GM19468 (cell line): ENCODE measurements at regions not wholly inside any gene's neighbourhood (a gene's known extent, or its start where the extent isn't known, plus 50 kb on each side); places are given as distances from the start of the nearest gene placed in this dataset.

ENCODE experiments used
- ATAC-seq: cut with Tn5 transposase; IDR thresholded peaks from one replicate; pipeline ENCODE4 v1.9.1; 2021; ENCODE audit warnings: mild to moderate bottlenecking, moderate library complexity, moderate number of reproducible peaks; ENCODE audit not compliant: unreplicated experiment; ENCODE audit errors: extremely low read depth

DNA sequence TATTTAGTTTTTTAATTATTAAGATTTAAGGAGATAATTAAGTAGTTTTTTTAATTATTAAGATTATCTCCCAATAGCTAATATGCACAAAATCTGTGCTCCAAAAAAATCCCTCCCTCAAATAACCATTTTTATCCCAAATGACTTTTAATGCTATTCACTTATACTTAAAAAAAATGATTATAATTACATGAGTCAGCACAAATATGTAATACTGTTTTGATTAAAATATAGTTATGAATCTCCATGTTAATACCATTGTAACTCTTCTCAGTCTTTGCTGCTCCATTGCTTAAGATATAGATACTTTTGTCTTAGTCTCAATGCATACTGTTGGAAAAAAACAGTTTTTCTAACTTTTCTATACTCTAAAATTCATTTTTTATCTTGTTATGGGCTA, 1121.1 kb upstream of the ADGRL3 start:
- ATAC-seq = no peak

DNA sequence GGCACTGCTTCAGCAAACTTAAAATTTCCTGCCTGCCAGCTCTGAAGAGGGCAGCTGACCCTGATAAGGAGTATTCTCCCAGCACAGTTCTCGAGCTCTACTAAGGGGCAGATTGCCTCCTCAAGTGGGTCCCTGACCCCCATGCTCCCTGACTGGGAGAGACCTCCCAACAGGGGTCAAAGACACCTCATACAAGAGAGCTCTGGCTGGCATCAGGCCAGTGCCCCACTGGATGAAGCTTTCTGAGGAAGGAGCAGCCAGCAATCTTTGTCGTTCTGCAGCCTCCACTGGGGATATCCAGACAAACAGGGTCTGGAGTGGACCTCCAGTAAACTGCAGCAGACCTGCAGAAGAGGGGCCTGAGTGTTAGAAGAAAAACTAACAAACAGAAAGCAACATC, 1118.3 kb upstream of the ADGRL3 start:
- no peak for ATAC-seq

DNA sequence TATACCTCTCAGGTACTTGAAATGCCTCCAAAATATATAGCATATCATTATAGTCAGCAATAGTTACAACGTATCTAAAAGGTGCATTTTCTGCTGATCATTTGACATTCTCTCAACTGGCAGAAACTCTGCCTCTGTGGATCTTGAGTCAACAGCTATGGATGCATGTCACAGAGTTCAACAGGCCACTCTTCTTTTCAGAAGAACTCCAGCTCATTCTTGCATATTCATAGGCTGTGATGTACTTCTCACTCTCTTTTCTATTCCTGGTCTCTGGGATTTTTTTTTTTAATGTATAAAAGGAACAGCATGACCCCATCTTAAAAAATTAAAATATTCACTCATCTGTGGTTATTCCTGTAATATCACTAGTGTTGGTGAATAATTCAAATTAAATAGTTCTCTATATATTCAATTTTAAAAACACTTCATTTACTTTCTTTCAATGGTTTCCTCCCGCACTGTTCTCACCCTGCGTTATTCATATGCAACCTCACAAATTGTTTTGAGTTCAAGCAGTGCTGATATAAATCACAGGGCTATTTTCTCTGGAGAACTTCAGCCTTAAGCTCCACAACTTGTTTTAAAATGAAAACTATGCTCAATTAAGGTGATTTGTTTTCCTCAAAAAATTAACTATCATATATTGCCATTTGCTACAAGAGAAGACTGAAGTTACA, 1111.2 kb upstream of the ADGRL3 start:
- ATAC-seq = no peak

DNA sequence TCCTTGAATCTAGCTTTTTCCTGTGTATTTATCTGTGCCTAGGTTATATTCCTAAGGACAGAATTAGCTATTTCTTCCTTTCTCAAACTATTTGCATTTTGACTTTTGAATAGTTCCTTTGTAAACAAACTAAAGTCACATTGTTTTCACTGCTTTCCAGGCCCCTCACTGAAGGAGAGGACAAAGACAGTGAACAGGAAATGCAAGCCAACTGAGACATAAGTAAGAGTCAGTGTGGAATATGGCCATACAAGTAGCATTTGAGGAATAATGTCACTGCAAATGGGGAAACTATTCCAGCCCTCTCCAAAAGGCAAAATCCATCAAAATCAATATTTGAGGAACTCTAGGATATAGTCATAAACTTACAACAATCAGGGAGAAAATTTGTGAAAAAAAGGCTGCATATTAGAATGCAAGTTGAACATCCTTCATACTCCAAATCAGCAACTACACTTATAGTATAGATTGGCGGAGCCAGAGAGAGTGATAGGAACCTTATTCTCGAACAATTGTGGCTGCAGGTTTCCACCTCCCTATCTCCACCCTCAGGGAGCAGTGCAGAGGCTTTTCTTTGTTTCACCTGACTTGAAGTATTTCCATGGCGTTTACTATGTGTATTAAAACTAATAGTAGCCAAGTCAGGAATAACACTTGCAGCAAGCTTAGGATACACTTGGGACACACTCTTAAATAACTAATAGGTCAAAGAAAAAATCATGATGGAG, 1110.4 kb upstream of the ADGRL3 start:
- ATAC-seq = no peak

DNA sequence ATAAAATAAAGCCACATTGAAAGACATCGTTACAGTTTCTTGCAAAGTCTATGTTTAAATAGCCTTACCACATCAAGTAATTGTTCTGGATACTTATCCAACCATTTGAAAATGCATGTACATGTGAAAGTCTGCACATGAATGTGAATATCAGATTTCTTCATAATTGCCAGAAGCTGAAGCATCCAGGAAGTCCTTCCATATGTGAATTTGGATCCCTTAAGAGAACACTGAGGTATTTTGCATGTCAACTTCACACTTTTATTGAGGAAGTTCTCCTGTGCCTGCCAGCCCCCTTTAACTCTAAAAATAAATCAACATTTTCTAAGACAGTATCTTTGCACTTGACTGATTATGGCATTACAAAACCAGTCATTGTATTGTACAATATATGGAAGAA, 1103.5 kb upstream of the ADGRL3 start:
- no peak for ATAC-seq

DNA sequence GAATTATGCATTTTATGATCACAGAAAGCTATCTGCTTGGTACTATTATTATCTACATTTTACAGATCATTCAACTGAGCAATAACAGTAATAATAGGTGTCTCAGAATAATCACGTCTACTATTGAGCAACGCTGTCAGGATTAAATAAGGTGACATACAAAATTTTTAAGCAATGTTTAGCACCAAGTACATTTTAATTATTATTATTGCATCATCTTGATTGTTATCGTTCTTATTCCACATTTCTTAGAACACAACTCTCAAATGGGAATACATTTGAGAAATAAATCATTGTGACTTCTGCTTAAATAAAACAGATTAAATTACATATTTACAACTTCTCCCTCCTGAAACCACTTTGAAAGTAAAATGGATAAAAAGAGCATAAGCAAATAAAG, 1083.5 kb upstream of the ADGRL3 start:
- no peak for ATAC-seq

DNA sequence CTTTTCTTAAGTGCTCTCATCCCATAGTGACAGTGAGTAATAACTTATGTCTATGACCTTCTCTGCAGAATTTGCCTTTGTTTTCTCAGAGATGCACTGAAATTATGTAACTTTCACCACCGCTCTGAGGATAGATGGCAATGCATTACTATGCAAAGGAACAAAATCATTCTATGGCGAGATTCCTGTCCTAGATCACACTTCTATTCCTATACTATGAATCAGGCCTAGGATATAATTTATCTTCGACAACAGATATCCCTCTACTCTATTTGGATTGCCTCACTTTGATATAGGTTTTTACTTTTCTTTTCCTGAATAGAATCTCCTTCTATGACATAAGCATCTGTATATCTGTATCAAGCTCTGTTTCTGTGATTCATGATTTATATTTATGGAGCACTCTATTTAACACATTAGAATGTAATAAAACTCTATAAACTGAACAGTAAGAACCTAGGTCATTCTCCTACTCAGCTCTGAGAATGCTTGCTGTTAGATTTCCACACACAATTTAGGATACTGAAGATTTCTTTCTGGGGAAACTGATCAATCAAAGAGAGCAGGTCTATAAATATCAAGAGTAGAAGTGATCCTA, 1082.3 kb upstream of the ADGRL3 start:
- no peak for ATAC-seq

DNA sequence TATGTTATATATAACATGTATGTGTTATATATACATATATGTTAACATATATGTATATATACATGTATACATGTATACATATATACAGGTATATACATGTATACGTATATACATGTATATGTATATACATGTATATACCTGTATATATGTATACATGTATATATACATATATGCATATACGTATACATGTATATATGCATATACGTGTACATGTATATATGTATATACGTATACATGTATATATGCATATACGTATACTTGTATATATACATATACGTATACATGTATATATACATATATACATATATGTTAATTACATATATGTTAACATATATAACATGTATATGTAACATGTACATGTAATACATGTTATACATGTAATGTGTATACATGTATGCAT, 1077.3 kb upstream of the ADGRL3 start:
- ATAC-seq = no peak

DNA sequence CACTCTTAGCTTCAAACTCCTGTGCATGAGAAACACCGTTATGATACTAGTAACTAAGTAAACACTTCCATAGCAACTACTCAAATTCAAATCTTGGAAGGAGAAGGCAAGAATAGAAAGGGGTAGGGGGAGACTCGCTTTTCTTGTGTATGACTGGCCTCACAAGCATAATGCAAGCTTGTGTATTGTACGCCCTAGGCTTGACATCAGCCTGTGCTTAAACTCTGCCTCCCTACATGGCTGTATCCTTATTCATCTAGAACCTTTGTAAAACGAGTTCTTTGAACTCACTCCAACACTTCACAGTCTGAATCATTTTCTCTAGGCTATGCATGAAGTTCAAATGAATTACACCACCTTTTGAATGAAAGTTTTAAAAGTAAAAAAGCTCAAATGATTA, 1071.2 kb upstream of the ADGRL3 start:
- ATAC-seq = no peak

DNA sequence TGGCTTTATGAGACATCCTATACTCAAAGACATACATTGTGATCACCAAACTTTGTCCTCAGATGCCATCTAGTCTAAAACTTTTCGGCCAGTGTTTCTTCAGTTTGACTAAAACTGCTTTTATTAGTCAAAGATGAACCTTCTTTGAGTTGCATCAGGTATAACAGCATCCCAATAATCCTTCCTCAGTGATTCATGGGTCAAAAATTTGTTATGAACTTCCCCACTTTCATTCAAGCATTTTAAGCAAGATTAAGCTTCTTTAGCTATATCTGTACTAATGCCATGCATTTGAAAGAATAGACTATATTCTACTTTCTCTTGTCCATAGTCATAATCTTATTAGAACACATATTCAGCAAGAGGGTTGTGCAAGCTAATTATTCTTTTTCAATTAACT, 1070.4 kb upstream of the ADGRL3 start:
- ATAC-seq = no peak

DNA sequence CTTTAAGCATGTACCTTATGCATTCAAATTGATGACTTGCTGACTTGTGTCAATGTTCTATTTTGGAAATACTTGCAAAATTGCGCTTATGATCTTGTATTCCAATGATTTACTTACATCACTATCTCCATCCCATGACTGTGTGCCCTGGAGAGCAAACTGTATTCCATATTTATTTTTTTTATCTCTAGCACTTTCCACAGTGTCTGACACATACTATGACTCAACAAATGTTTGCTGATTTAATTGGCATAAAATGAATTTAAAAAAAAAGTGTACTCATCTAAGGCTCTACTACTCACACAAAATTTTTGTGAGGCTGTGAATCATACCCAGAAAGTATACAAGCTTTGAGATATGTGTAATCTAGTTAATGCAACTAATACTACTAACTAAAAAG, 1066.8 kb upstream of the ADGRL3 start:
- no peak for ATAC-seq

DNA sequence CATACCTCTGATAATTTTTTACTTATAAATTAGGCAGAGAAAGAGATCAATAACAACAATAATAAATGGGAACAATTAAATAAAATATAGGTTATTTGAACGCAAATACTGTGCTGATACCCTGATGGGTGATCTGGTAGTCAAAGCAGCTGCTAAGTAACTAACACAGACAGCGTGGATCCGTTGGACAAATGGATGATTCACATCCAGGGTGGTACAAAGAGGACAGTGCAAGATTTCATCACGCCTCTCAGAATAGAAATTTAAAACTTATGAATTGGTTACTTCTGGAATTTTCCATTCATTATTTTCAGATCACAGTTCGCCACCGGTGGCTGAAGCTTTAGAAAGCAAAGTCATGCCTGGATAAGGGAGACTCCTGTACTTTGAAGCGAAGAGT, 1066.0 kb upstream of the ADGRL3 start:
- ATAC-seq = no peak

DNA sequence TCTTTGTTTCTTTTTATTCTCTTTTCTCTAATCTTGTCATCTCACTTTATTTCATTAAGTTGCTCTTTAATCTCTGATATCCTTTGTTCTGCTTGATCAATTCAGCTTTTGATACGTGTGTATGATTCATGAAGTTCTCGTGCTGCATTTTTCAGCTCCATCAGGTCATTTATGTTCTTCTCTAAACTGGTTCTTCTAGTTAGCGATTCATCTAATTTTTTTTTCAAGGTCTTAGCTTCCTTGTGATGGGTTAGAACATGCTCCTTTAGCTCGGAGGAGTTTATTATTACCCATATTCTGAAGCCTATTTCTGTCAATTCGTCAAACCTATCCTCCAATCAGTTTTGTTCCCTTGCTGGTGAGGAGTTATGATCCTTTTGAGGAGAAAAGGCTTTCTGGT, 1045.0 kb upstream of the ADGRL3 start:
- no peak for ATAC-seq

DNA sequence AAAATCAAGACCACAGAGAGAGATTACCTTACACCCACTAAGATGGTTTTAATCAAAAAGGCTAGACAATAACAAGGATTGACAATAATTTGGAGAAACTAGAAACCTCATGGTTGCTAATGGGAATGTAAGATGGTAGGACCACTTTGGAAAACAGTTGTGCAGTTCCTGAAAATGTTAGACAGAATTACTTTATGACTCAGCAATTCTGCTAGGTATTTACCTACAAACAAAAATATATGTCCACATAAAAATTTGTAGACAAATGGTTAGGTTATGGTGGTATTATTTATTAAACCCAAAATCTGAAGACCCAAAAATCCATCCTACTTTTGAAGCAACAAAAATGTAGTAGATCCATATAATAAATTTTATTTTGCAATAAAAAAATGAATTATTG, 1027.0 kb upstream of the ADGRL3 start:
- no peak for ATAC-seq

DNA sequence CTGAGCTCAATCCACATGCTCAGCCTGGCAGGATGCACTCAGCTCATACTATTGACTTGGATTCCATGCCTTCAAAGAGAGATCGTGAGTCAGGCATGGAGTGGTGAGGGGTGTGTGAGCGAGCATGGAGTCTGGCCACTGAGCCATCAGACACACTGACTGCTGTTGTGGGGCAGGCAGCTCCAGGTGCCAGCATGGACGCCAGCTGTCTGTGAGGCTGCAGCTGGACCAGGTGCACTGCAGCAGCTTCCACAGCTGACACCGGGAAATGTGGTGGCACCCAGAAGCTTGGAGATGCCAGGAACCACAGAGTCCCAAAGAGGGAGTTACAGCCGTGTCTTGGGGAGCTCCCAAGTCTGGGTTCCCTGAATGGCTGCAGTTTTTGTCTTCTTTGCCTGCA, 1026.4 kb upstream of the ADGRL3 start:
- ATAC-seq = no peak

DNA sequence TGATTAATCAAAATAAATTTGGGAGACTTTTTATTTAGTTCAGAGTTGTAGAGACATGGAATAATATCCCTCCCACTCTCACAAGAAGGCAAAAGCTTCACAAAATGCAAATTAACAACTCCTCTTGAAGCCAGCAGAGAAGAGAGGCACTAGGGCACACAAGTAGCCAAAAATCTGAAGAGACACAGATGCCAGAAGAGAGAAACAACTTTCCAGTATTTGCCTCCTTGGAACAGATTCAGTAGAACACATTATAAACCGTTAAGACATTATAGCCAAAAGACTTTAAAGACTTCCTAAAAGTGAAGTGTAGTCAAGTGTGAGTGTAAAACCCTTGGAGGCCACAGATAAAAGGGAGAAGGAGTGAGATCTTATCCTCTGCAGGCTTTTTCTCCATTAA, 1024.9 kb upstream of the ADGRL3 start:
- no peak for ATAC-seq

DNA sequence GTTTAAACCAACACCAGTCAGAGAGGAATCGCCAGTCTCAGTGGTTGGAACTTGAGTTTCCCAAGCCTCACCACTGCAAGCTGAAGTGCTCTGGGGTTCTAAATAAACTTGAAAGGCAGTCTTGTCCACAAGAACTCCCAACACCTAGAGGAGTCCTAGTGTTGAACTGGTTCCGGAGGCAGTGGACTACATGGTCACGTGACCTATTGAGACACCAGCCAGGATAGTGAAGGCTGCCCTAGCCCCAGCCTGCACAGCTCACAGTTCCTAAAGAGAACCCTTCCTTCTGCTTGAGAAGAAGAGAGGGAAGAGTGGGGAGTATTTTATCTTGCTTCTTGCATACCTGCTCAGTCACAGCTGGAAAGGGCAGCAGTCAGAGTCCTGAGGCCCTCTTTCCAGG, 1012.7 kb upstream of the ADGRL3 start:
- ATAC-seq = no peak

DNA sequence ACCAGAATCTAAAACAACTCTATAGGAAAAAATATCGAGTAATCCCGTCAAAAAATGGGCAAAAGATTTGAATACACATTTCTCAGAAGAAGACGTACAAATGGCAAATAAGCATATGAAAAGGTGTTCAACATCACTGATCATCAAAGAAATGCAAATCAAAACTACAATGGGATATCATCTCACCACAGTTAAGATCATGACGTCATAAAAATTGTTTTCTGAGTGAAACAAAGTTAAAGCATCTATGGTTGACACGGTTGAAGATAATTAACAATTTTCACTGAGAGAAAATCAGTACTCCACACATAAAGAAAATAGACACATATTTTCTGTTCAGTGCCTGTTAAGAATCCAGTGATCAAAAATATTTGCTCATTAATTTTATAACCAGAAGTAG, 1010.8 kb upstream of the ADGRL3 start:
- no peak for ATAC-seq

DNA sequence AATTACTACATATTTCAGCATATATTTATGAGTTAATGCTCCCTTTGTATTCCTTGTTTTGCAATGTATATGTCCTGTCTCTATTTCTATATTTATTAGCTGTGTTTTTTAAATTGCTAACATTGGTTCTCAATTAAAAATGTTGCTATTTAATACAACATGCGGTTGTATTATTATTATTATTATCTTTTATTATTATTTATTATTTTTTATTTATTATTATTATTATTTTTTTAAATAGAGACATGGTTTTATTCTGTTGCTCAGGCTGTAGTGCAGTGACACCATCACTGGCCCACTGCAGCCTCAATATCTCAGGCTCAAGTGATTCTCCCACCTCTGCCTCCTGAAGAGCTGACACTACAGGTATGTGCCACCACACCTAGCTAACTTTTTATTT, 1005.9 kb upstream of the ADGRL3 start:
- ATAC-seq = no peak

DNA sequence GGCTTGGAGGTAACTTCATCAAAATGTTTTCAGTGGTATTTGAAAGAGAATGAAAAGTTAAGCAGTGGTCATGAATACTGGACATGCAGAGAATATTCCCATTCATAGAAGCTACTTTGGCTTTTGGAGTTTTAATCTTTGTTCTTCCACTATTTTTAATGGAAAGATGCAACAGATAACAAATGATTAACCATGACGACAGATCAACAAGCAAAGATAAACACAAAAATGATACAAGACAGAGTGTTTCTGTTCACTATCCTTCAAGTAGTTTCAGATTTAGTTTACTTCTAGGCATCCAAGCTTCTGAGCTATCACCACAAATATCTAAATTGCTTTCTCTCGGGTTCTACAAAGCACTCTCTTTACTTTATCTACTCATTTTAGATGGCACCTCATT, 1004.9 kb upstream of the ADGRL3 start:
- ATAC-seq = no peak

DNA sequence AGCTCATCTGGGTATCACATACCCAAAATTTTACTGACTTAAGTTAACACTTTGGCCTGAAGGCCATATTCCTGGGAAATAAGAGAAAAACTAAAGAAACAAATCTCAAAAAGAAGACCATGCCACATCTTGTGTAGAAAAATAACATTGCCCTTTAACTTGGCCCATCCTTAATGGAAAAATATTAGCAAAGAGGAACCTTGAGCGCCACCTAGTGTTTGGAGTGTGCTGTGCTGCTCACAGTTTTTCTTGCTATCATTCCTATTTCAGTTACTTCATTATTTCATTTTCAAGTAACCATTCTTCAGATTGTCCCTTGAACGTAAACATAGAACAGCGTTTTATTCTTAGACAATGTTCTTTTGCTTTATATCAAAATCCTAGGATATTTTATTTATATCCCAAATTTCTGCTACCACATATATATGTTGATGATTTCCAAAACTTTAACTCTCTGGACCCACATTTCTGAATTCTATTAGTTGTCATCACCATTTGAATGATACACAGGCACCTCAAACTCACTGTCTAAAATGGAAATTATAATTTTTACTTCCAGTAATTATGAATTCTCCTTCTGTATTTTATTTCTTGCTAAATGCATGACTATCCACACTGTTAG, 999.0 kb upstream of the ADGRL3 start:
- peak; percentile 55 for ATAC-seq
